ENCODE measurements at regions not wholly inside any gene's neighbourhood (a gene's known extent, or its start where the extent isn't known, plus 50 kb on each side); places are given as distances from the start of the nearest gene placed in this dataset.

GRCh38 chr2:10242451-10242850, 60.3 kb upstream of the HPCAL1 start:
- H2BK5ac ChIP-seq (ENCODE audit: insufficient read length, low read length), result no peak overlapping the region
- no peaks in the 10 kb centered on the region for H3K36me3 Mint-ChIP-seq (ENCODE audit: insufficient read depth in 1 of 3, low read depth in 3 of 3)
- H3K14ac ChIP-seq (ENCODE audit: insufficient read depth, low read length), result no peak overlapping the region; the same call in 1 of the 2 replicates
- H3K27ac ChIP-seq (ENCODE audit: insufficient read length, low read depth, low read length), result no peak overlapping the region
- no peak for DNase-seq
- H2BK12ac ChIP-seq (ENCODE audit: insufficient read length, low read depth, low read length), result no peak overlapping the region
- no peaks in the 10 kb centered on the region for H3K9me3 ChIP-seq (ENCODE audit: control insufficient read depth, low read depth, low read length)
- no peaks in the 10 kb centered on the region for H3K79me1 ChIP-seq (ENCODE audit: insufficient read depth, low read depth, low read length, poor library complexity, severe bottlenecking)
- TF ChIP-seq, protein P1, sequence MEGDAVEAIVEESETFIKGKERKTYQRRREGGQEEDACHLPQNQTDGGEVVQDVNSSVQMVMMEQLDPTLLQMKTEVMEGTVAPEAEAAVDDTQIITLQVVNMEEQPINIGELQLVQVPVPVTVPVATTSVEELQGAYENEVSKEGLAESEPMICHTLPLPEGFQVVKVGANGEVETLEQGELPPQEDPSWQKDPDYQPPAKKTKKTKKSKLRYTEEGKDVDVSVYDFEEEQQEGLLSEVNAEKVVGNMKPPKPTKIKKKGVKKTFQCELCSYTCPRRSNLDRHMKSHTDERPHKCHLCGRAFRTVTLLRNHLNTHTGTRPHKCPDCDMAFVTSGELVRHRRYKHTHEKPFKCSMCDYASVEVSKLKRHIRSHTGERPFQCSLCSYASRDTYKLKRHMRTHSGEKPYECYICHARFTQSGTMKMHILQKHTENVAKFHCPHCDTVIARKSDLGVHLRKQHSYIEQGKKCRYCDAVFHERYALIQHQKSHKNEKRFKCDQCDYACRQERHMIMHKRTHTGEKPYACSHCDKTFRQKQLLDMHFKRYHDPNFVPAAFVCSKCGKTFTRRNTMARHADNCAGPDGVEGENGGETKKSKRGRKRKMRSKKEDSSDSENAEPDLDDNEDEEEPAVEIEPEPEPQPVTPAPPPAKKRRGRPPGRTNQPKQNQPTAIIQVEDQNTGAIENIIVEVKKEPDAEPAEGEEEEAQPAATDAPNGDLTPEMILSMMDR (conservative IDR thresholded peaks at IDR 0.05), result no peak
- H3K56ac ChIP-seq (ENCODE audit: insufficient read length, low read depth, low read length), result no peak overlapping the region
- H4K91ac ChIP-seq (ENCODE audit: insufficient read length, low read depth, low read length), result no peak overlapping the region
- H2AK5ac ChIP-seq (ENCODE audit: insufficient read length, low read length), result no peak overlapping the region
- no peak overlapping the region for H4K5ac ChIP-seq (ENCODE audit: insufficient read length, low read depth, low read length)
- no CpG with 5 or more reads among the region's 15 CpGs for WGBS (ENCODE audit: extremely low coverage, insufficient read length, low lambda C conversion rate)
- H2BK120ac ChIP-seq (ENCODE audit: low read depth, low read length, poor library complexity, severe bottlenecking), result no peak overlapping the region
- H4K20me1 ChIP-seq (ENCODE audit: control insufficient read depth, insufficient read depth, insufficient read length), result no peaks in the 10 kb centered on the region
- no peaks in the 10 kb centered on the region for H3K9me3 Mint-ChIP-seq
- H3K27me3 ChIP-seq (ENCODE audit: insufficient read depth, low read length), result no peaks in the 10 kb centered on the region; the same call in 1 of the 2 replicates
- no peaks in the 10 kb centered on the region for H3K4me1 ChIP-seq (ENCODE audit: insufficient read depth, low read length)
- no peak overlapping the region for H3K18ac ChIP-seq (ENCODE audit: insufficient read length, low read depth, low read length)
- H3K4me1 Mint-ChIP-seq, result peaks cover 2 to 4% of the 10 kb centered on the region in 2 experiments; a peak in 2 of 4 replicates
- H2BK20ac ChIP-seq (ENCODE audit: low read depth, low read length, poor library complexity, severe bottlenecking), result no peak overlapping the region
- no peak overlapping the region for H3T11ph ChIP-seq (ENCODE audit: low read length)
- H3K23me2 ChIP-seq (ENCODE audit: insufficient read length, low read depth, low read length, poor library complexity, severe bottlenecking), result no peaks in the 10 kb centered on the region
- H3K9ac ChIP-seq (ENCODE audit: extremely low read depth, insufficient read length, low read length), result no peak overlapping the region
- H3K79me2 ChIP-seq (ENCODE audit: insufficient read depth, low read length), result no peaks in the 10 kb centered on the region
- no peaks in the 10 kb centered on the region for H3K27me3 Mint-ChIP-seq (ENCODE audit: low read depth)
- no peak overlapping the region for H3K4me2 ChIP-seq (ENCODE audit: insufficient read depth, insufficient read length, low read length)
- H3K27ac Mint-ChIP-seq, result no peak overlapping the region
- no peak overlapping the region for H2BK15ac ChIP-seq (ENCODE audit: low read depth, low read length)
- H3K23ac ChIP-seq (ENCODE audit: insufficient read length, low read depth, low read length), result no peak overlapping the region
- H3K4ac ChIP-seq (ENCODE audit: low read depth, low read length), result no peak overlapping the region
- no peak overlapping the region for H4K8ac ChIP-seq (replicated peaks; ENCODE audit: insufficient read length, low read depth, low read length)
- no peak overlapping the region for H2AFZ ChIP-seq (ENCODE audit: low read length)
- H3K4me3 Mint-ChIP-seq, result no peak overlapping the region
